Endothelial cell of umbilical vein (primary cell): ENCODE measurements at regions not wholly inside any gene's neighbourhood (a gene's known extent, or its start where the extent isn't known, plus 50 kb on each side); places are given as distances from the start of the nearest gene placed in this dataset.

ENCODE experiments used
- BruUV-seq: library from RNA; stranded (reverse); fragments of 400-500 nt; replicated peaks from 2 replicates; lab custom pipeline; 2021; lab: Mats Ljungman, UMichigan
- CTCF ChIA-PET: fragments of 300-600, 350-600 bp; sonication (Branson Sonifier 250); formaldehyde crosslinking; loops from one replicate; lab custom pipeline; 2021; ENCODE audit warnings: antibody characterized with exemption, inconsistent platforms; lab: Charles Lee
- POLR2A ChIA-PET: fragments of 300-600, 350-600 bp; sonication (Branson Sonifier 250); formaldehyde crosslinking; loops from one replicate; lab custom pipeline; 2021; ENCODE audit warnings: antibody characterized with exemption, inconsistent platforms; lab: Charles Lee
- DNase-seq: peaks from one replicate; pipeline ENCODE4 v3.0.0-alpha.2; 2011; ENCODE audit warnings: low read depth, low spot score
- FAIRE-seq: peaks from 2 replicates; lab custom pipeline; 2011; peaks lifted over from hg19 to GRCh38; lab: Jason Lieb, UNC
- H2AFZ ChIP-seq: 2 replicates; pipeline ENCODE4 v1.6.0; 2012; ENCODE audit warnings: low read depth, low read length, control low read depth, inconsistent platforms
- H3K27ac ChIP-seq: 2 replicates; pipeline ENCODE4 v1.5.1; 2011; ENCODE audit warnings: low read depth, mild to moderate bottlenecking, control low read depth, low read length, moderate library complexity; ENCODE audit not compliant: insufficient read depth
- H3K27me3 ChIP-seq, 2 experiments: 2 replicates each; pipeline versions ENCODE4 v1.6.0 to v1.6.1; 2011; ENCODE audit warnings: low read length in 2 of 2, mixed read lengths in 1 of 2; ENCODE audit not compliant: control insufficient read depth in 2 of 2, insufficient read depth in 2 of 2
- H3K36me3 ChIP-seq, 2 experiments: 2 replicates in 1 of 2; 3 replicates in 1 of 2; pipeline ENCODE4 v1.5.1; 2011; ENCODE audit warnings: low read length in 2 of 2, mild to moderate bottlenecking in 1 of 2, moderate library complexity in 1 of 2; ENCODE audit not compliant: control insufficient read depth in 2 of 2, insufficient read depth in 2 of 2; ENCODE audit errors: extremely low read depth in 1 of 2
- H3K4me1 ChIP-seq: 3 replicates; pipeline ENCODE4 v1.5.1; 2011; ENCODE audit warnings: mild to moderate bottlenecking, low read length; ENCODE audit not compliant: control insufficient read depth, insufficient read depth; ENCODE audit errors: extremely low read depth
- H3K4me2 ChIP-seq: 2 replicates; pipeline ENCODE4 v1.6.1; 2011; ENCODE audit warnings: low read length, control low read depth, mixed read lengths; ENCODE audit not compliant: insufficient read depth
- H3K4me3 ChIP-seq, 3 experiments: fragments of 200-600 bp in 1 of 3; sonication (generic), shearing (Covaris generic) in 1 of 3; replicated peaks in 1 of 3; 2 replicates each; pipeline ENCODE4 v1.5.1; 2011 to 2016; ENCODE audit warnings: control low read depth in 3 of 3, low read length in 3 of 3, mild to moderate bottlenecking in 2 of 3, inconsistent platforms in 1 of 3, low read depth in 1 of 3, moderate library complexity in 1 of 3; ENCODE audit not compliant: insufficient read depth in 1 of 3
- H3K79me2 ChIP-seq: 2 replicates; pipeline ENCODE4 v1.6.0; 2012; ENCODE audit warnings: low read length, inconsistent platforms; ENCODE audit not compliant: control insufficient read depth, insufficient read depth
- H3K9ac ChIP-seq: replicated peaks from 2 replicates; pipeline ENCODE3; 2011; ENCODE audit warnings: low read length, control low read depth; ENCODE audit not compliant: insufficient read depth; ENCODE audit errors: extremely low read depth
- H3K9me1 ChIP-seq: replicated peaks from 3 replicates; pipeline ENCODE4 v1.6.0; 2011; ENCODE audit warnings: mild to moderate bottlenecking, low read length; ENCODE audit not compliant: control insufficient read depth, insufficient read depth; ENCODE audit errors: extremely low read depth
- H3K9me3 ChIP-seq: replicated peaks from 2 replicates; pipeline ENCODE4 v1.5.1; 2012; ENCODE audit warnings: low read length, inconsistent platforms; ENCODE audit not compliant: control insufficient read depth, insufficient read depth
- H4K20me1 ChIP-seq: replicated peaks from 2 replicates; pipeline ENCODE3; 2011; ENCODE audit warnings: mild to moderate bottlenecking, low read length; ENCODE audit not compliant: control insufficient read depth, insufficient read depth; ENCODE audit errors: extremely low read depth
- EZH2 ChIP-seq: IDR thresholded peaks from 2 replicates; pipeline ENCODE4 v1.6.1; 2012; ENCODE audit warnings: borderline replicate concordance, low read depth, mild to moderate bottlenecking, moderate library complexity, low read length, inconsistent platforms; ENCODE audit not compliant: severe bottlenecking
- FOS ChIP-seq: IDR thresholded peaks from 2 replicates; pipeline ENCODE4 v1.6.1; 2011; ENCODE audit warnings: mild to moderate bottlenecking, low read length, moderate library complexity, borderline replicate concordance; ENCODE audit not compliant: insufficient read depth
- GATA2 ChIP-seq: IDR thresholded peaks from 2 replicates; pipeline ENCODE4 v1.7.0; 2011; ENCODE audit warnings: low read depth, mild to moderate bottlenecking, moderate library complexity, mixed read lengths, low read length; ENCODE audit not compliant: insufficient read length, insufficient read depth
- JUN ChIP-seq: IDR thresholded peaks from 2 replicates; pipeline ENCODE4 v1.6.1; 2011; ENCODE audit warnings: borderline replicate concordance, low read depth; ENCODE audit not compliant: insufficient read length, insufficient read depth
- MYC ChIP-seq: IDR thresholded peaks from one replicate; pipeline ENCODE4 v1.6.1; 2011; ENCODE audit warnings: mild to moderate bottlenecking, low read depth, low read length
- POLR2A ChIP-seq: IDR thresholded peaks from 2 replicates; pipeline ENCODE4 v1.6.1; 2012; ENCODE audit warnings: low read depth, mild to moderate bottlenecking, control low read depth, low read length
- POLR2AphosphoS5 ChIP-seq: IDR thresholded peaks from 2 replicates; pipeline ENCODE4 v1.6.1; 2012; ENCODE audit warnings: low read depth, mild to moderate bottlenecking, control low read depth, low read length, moderate library complexity; ENCODE audit not compliant: insufficient read depth
- dilution Hi-C: fragments of 300-500 bp; cut with MboI; formaldehyde crosslinking; loops from one replicate; pipeline ENCODE4 v1.15.0; 2019; ENCODE audit warnings: low sequenced_read_pairs; ENCODE audit not compliant: extremely low pct_ligation_motif_present
- intact Hi-C: fragments of 100-400 bp; cut with micrococcal nuclease; formaldehyde crosslinking; loops from one replicate; pipeline ENCODE4 v1.10.0; 2022
- TF ChIP-seq, protein P1 (sequence below): IDR thresholded peaks from 2 replicates; pipeline ENCODE4 v1.6.1; 2011; ENCODE audit not compliant: insufficient read depth, insufficient read length
- TF ChIP-seq, protein P2 (sequence below), 2 donors: IDR thresholded peaks; 1 replicate in 1 of 2; 2 replicates in 1 of 2; pipeline ENCODE4 v1.5.1; 2011; ENCODE audit warnings: low read length in 2 of 2, mild to moderate bottlenecking in 2 of 2, moderate library complexity in 2 of 2, control low read depth in 1 of 2, inconsistent platforms in 1 of 2, low read depth in 1 of 2; ENCODE audit not compliant: insufficient read depth in 1 of 2; ENCODE audit errors: extremely low read depth in 1 of 2

DNA sequence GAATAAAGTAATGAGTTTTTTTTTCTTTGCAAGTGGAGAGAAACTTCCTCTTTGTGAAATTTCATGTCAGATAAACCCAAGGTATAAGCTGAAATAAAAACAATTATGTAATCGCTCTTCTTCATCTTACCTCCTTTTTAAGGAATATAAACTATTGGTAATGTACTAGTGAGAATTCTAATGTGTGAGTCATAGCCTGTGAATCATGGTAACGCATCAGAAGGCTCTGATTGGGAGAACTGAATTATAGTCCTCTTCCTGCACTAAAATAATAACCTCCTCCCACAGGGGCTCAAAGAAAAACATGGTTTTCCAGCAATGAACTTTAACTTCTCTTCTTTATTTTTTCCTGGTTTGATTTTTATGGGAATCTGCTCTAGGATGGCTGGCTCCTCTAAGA is 57.1 kb upstream of the COX20 start:
- dilution Hi-C loops (no loop called here), intact Hi-C loops (loop anchor here (1.0 kb wide), 1 partner anchor 48 kb away; no protein-coding TSS in a partner anchor)
- H2AFZ ChIP-seq = peak overlapping the region; percentile 59
- peak overlapping the region; percentile 14 for H3K27ac ChIP-seq
- H3K27me3 ChIP-seq = no peaks in the 10 kb centered on the region
- DNase-seq (peak; percentile 87), FAIRE-seq (peak; percentile 87)
- BruUV-seq = no TSS peak
- H3K4me3 ChIP-seq = no peak overlapping the region
- H3K9me3 ChIP-seq = no peaks in the 10 kb centered on the region
- H3K4me2 ChIP-seq = peak overlapping the region; percentile 57
- H4K20me1 ChIP-seq = no peaks in the 10 kb centered on the region
- ChIA-PET CTCF (interaction anchor here (1.1 to 2.4 kb wide), 3 partner anchors 19 to 178 kb away, joined by 5 to 9 read pairs (median 5); no protein-coding TSS in a partner anchor), POLR2A (no interaction called here)
- H3K4me1 ChIP-seq = peaks cover 10% of the 10 kb centered on the region
- no peaks in the 10 kb centered on the region for H3K36me3 ChIP-seq
- H3K9ac ChIP-seq = no peak overlapping the region
- no peaks in the 10 kb centered on the region for H3K79me2 ChIP-seq
- TF ChIP-seq GATA2 (peak; percentile 25), JUN (peak; percentile 89), POLR2A (no peak), MYC (no peak), POLR2AphosphoS5 (no peak), FOS (peak; percentile 94), EZH2 (no peak)
- TF ChIP-seq, protein P1, sequence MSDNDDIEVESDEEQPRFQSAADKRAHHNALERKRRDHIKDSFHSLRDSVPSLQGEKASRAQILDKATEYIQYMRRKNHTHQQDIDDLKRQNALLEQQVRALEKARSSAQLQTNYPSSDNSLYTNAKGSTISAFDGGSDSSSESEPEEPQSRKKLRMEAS = no peak
- TF ChIP-seq, protein P2, sequence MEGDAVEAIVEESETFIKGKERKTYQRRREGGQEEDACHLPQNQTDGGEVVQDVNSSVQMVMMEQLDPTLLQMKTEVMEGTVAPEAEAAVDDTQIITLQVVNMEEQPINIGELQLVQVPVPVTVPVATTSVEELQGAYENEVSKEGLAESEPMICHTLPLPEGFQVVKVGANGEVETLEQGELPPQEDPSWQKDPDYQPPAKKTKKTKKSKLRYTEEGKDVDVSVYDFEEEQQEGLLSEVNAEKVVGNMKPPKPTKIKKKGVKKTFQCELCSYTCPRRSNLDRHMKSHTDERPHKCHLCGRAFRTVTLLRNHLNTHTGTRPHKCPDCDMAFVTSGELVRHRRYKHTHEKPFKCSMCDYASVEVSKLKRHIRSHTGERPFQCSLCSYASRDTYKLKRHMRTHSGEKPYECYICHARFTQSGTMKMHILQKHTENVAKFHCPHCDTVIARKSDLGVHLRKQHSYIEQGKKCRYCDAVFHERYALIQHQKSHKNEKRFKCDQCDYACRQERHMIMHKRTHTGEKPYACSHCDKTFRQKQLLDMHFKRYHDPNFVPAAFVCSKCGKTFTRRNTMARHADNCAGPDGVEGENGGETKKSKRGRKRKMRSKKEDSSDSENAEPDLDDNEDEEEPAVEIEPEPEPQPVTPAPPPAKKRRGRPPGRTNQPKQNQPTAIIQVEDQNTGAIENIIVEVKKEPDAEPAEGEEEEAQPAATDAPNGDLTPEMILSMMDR (IDR thresholded peaks at IDR 0.05; ENCODE audit: extremely low read depth in 1 of 2, insufficient read depth in 1 of 2, low read depth in 1 of 2, low read length in 2 of 2) = no peak
- H3K9me1 ChIP-seq = no peaks in the 10 kb centered on the region
